Fibroblast of the aortic adventitia (primary cell): ENCODE measurements at regions not wholly inside any gene's neighbourhood (a gene's known extent, or its start where the extent isn't known, plus 50 kb on each side); places are given as distances from the start of the nearest gene placed in this dataset.

Experiments
- DNase-seq: peaks from one replicate; pipeline ENCODE4 v3.0.0-alpha.2; 2010; ENCODE audit warnings: low read depth
- H3K4me3 ChIP-seq: 2 replicates; pipeline ENCODE4 v1.5.1; 2011; ENCODE audit warnings: low read depth, mild to moderate bottlenecking, control low read depth, low read length, moderate library complexity
- CTCF ChIP-seq: IDR thresholded peaks from 2 replicates; pipeline ENCODE4 v1.5.1; 2011; ENCODE audit warnings: mild to moderate bottlenecking, low read length, control low read depth, inconsistent platforms; ENCODE audit not compliant: insufficient read depth

GRCh38 chr17:71427801-71428200 lies 693.0 kb upstream of the SOX9 start:
- TF ChIP-seq CTCF, result no peak
- no peak for DNase-seq
- no peak overlapping the region for H3K4me3 ChIP-seq

GRCh38 chr17:71428897-71429296 lies 691.9 kb upstream of the SOX9 start:
- TF ChIP-seq CTCF, result no peak
- no peak overlapping the region for H3K4me3 ChIP-seq
- no peak for DNase-seq

GRCh38 chr17:71430281-71430680 lies 690.5 kb upstream of the SOX9 start:
- no peak overlapping the region for H3K4me3 ChIP-seq
- TF ChIP-seq CTCF, result no peak
- no peak for DNase-seq

- no peak overlapping the region for H3K4me3 ChIP-seq
- DNase-seq, result no peak
- TF ChIP-seq CTCF, result no peak
Measured at GRCh38 chr17:71431146-71431545, 689.7 kb upstream of the SOX9 start.

- no peak for TF ChIP-seq CTCF
- H3K4me3 ChIP-seq, result no peak overlapping the region
- no peak for DNase-seq
Measured at GRCh38 chr17:71432378-71433315, 688.2 kb upstream of the SOX9 start.

GRCh38 chr17:71434716-71435115 lies 686.1 kb upstream of the SOX9 start:
- no peak overlapping the region for H3K4me3 ChIP-seq
- TF ChIP-seq CTCF, result no peak
- DNase-seq, result no peak

GRCh38 chr17:71436479-71436878 lies 684.3 kb upstream of the SOX9 start:
- no peak for TF ChIP-seq CTCF
- no peak for DNase-seq
- H3K4me3 ChIP-seq, result no peak overlapping the region
